ENCODE measurements at regions not wholly inside any gene's neighbourhood (a gene's known extent, or its start where the extent isn't known, plus 50 kb on each side); places are given as distances from the start of the nearest gene placed in this dataset.

DNA sequence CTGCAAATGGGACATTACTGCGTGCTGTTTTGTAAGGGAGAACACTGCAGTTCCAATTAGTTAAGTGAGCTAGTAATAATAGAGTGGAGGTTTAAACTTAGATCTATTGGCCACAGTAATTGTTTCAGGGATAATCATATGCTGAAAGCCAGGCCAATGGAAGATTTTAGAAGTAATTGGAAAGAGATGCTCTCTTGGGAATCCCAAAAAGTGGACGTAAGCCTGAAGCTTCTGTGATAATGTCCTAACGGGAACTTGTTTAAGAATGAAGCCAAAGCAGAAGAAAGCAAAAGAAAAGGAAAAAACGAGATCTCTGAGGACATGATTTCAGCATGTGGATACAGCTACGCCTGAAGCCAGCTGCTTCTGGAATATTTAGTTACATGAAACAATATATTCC lies 594.6 kb downstream of the SLC4A3 start (continued):
- TF ChIP-seq, protein P1, sequence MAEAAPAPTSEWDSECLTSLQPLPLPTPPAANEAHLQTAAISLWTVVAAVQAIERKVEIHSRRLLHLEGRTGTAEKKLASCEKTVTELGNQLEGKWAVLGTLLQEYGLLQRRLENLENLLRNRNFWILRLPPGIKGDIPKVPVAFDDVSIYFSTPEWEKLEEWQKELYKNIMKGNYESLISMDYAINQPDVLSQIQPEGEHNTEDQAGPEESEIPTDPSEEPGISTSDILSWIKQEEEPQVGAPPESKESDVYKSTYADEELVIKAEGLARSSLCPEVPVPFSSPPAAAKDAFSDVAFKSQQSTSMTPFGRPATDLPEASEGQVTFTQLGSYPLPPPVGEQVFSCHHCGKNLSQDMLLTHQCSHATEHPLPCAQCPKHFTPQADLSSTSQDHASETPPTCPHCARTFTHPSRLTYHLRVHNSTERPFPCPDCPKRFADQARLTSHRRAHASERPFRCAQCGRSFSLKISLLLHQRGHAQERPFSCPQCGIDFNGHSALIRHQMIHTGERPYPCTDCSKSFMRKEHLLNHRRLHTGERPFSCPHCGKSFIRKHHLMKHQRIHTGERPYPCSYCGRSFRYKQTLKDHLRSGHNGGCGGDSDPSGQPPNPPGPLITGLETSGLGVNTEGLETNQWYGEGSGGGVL (tag by site-specific recombination; IDR thresholded peaks at IDR 0.05) = no peak
- TF ChIP-seq ZFP37 (tag by site-specific recombination; IDR thresholded peaks at IDR 0.05) (no peak), ZBTB8A (tag by site-specific recombination; IDR thresholded peaks at IDR 0.05) (no peak), ZNF561 (tag by site-specific recombination; IDR thresholded peaks at IDR 0.05; ENCODE audit: borderline replicate concordance) (no peak), ZNF530 (tag by site-specific recombination; IDR thresholded peaks at IDR 0.05; ENCODE audit: low read depth) (no peak)

DNA sequence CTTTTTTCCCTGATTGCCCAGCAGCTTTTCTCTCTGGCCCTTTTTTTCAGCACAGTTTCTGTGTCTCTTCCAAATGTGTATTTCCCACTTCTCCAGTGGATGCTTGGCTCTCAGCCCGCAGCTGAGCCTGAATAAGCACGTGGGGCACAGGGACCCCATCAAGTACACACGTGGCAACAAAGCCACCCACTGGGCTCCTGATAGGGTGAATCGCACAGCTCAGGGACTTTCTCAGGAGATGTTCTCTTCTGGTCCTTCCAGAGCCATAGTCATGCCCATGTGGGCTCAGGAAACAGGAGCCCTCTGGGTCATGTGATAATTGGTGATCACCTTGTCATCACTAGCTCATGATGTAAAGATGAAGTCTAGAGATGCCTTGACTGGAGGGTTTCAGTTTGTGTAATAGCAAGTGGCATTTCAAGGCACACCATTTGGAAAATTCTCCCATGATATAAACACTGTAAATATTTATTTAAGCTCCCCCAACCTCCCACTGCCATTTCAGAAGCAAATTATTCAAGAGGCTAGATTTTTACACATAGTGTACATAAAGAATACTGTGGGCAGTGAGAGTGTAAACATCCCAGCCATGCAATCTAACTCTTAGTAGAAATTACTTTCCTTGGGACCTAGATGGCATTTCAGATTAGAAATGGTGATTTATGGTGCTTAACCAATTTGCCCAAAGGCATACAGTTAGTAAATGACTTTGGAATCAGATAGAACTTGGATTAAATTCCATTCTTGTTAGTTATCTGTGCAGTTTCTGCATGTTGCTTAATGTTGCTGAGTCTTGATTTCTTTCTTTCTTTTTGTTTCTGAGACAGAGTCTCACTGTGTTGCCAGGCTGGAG lies 597.5 kb downstream of the SLC4A3 start:
- peak overlapping the region; percentile 32 for H3K27ac ChIP-seq (ENCODE audit: extremely low read depth, low read depth, low read length)
- H3K36me3 ChIP-seq (ENCODE audit: control insufficient read depth in 2 of 2, insufficient read depth in 1 of 2, low read length in 2 of 2) = no peaks in the 10 kb centered on the region
- no peak overlapping the region for H3K4me3 ChIP-seq (ENCODE audit: low read depth, low read length)
- H3K4me1 ChIP-seq (ENCODE audit: control insufficient read depth, insufficient read depth, low read length) = no peaks in the 10 kb centered on the region; the same call in 1 of the 2 replicates
- CTCF ChIA-PET = interaction anchor here (0.5 to 0.7 kb wide), 3 partner anchors 42 to 277 kb away, joined by 3 to 5 read pairs (median 4); no protein-coding TSS in a partner anchor
- POLR2A ChIA-PET = no interaction called here
- no peaks in the 10 kb centered on the region for H3K9me3 ChIP-seq (ENCODE audit: control insufficient read depth, insufficient read depth, low read depth, low read length)
- TF ChIP-seq SCRT2 (tag by site-specific recombination; IDR thresholded peaks at IDR 0.05) (no peak), ZNF654 (tag by site-specific recombination; IDR thresholded peaks at IDR 0.05; ENCODE audit: low read depth) (no peak), BCL11A (tag by site-specific recombination; IDR thresholded peaks at IDR 0.05; ENCODE audit: low read depth) (no peak), GLI2 (tag by site-specific recombination; IDR thresholded peaks at IDR 0.05; ENCODE audit: borderline replicate concordance, low read depth) (no peak), SALL2 (tag by site-specific recombination; IDR thresholded peaks at IDR 0.05; ENCODE audit: borderline replicate concordance) (no peak), ZBTB17 (tag by site-specific recombination; IDR thresholded peaks at IDR 0.05) (peak; percentile 48), ZNF473 (tag by site-specific recombination; IDR thresholded peaks at IDR 0.05) (no peak), ZNF423 (tag by site-specific recombination; IDR thresholded peaks at IDR 0.05) (no peak), ZBTB20 (tag by site-specific recombination; IDR thresholded peaks at IDR 0.05) (no peak), ZNF558 (tag by site-specific recombination; IDR thresholded peaks at IDR 0.05) (no peak), ZBTB48 (tag by site-specific recombination; IDR thresholded peaks at IDR 0.05) (no peak), ZNF677 (tag by site-specific recombination; IDR thresholded peaks at IDR 0.05) (no peak), ZNF112 (tag by site-specific recombination; IDR thresholded peaks at IDR 0.05) (no peak), KLF7 (tag by site-specific recombination; IDR thresholded peaks at IDR 0.05; ENCODE audit: borderline replicate concordance) (no peak), ZBTB1 (tag by site-specific recombination; IDR thresholded peaks at IDR 0.05) (no peak), ZNF658 (tag by site-specific recombination; IDR thresholded peaks at IDR 0.05) (no peak), ZNF785 (tag by site-specific recombination; IDR thresholded peaks at IDR 0.05) (no peak), ZFP37 (tag by site-specific recombination; IDR thresholded peaks at IDR 0.05) (no peak), ZSCAN30 (tag by site-specific recombination; IDR thresholded peaks at IDR 0.05) (no peak), ZBTB21 (tag by site-specific recombination; IDR thresholded peaks at IDR 0.05) (no peak), ZNF624 (tag by site-specific recombination; IDR thresholded peaks at IDR 0.05) (no peak), ZNF610 (tag by site-specific recombination; IDR thresholded peaks at IDR 0.05; ENCODE audit: borderline replicate concordance) (no peak)
- TF ChIP-seq, protein P2, sequence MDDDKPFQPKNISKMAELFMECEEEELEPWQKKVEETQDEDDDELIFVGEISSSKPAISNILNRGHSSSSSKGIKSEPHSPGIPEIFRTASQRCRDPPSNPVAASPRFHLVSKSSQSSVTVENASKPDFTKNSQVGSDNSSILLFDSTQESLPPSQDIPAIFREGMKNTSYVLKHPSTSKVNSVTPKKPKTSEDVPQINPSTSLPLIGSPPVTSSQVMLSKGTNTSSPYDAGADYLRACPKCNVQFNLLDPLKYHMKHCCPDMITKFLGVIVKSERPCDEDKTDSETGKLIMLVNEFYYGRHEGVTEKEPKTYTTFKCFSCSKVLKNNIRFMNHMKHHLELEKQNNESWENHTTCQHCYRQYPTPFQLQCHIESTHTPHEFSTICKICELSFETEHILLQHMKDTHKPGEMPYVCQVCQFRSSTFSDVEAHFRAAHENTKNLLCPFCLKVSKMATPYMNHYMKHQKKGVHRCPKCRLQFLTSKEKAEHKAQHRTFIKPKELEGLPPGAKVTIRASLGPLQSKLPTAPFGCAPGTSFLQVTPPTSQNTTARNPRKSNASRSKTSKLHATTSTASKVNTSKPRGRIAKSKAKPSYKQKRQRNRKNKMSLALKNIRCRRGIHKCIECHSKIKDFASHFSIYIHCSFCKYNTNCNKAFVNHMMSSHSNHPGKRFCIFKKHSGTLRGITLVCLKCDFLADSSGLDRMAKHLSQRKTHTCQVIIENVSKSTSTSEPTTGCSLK (tag by site-specific recombination; IDR thresholded peaks at IDR 0.05) = no peak
- TF ChIP-seq, protein P3, sequence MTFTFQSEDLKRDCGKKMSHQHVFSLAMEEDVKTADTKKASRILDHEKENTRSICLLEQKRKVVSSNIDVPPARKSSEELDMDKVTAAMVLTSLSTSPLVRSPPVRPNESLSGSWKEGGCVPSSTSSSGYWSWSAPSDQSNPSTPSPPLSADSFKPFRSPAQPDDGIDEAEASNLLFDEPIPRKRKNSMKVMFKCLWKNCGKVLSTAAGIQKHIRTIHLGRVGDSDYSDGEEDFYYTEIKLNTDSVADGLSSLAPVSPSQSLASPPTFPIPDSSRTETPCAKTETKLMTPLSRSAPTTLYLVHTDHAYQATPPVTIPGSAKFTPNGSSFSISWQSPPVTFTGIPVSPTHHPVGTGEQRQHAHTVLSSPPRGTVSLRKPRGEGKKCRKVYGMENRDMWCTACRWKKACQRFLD (tag by site-specific recombination; IDR thresholded peaks at IDR 0.05) = no peak
- TF ChIP-seq, protein P4, sequence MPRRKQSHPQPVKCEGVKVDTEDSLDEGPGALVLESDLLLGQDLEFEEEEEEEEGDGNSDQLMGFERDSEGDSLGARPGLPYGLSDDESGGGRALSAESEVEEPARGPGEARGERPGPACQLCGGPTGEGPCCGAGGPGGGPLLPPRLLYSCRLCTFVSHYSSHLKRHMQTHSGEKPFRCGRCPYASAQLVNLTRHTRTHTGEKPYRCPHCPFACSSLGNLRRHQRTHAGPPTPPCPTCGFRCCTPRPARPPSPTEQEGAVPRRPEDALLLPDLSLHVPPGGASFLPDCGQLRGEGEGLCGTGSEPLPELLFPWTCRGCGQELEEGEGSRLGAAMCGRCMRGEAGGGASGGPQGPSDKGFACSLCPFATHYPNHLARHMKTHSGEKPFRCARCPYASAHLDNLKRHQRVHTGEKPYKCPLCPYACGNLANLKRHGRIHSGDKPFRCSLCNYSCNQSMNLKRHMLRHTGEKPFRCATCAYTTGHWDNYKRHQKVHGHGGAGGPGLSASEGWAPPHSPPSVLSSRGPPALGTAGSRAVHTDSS (tag by site-specific recombination; IDR thresholded peaks at IDR 0.05) = no peak
- TF ChIP-seq, protein P5, sequence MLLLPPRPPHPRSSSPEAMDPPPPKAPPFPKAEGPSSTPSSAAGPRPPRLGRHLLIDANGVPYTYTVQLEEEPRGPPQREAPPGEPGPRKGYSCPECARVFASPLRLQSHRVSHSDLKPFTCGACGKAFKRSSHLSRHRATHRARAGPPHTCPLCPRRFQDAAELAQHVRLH (tag by site-specific recombination; IDR thresholded peaks at IDR 0.05) = no peak
